ENCODE measurements at regions not wholly inside any gene's neighbourhood (a gene's known extent, or its start where the extent isn't known, plus 50 kb on each side); places are given as distances from the start of the nearest gene placed in this dataset.

- no peak overlapping the region for H3K9ac ChIP-seq (ENCODE audit: low read depth, low read length)
- H3K4me1 ChIP-seq (ENCODE audit: insufficient read depth, low read length) = no peaks in the 10 kb centered on the region
- no peaks in the 10 kb centered on the region for H3K9me3 ChIP-seq (ENCODE audit: control insufficient read depth, insufficient read depth, low read length)
- no peaks in the 10 kb centered on the region for H3K36me3 ChIP-seq (ENCODE audit: insufficient read depth, low read length)
These were observed 352.3 kb upstream of the TMPO start for GRCh38 chr12:98162906-98163678.

DNA sequence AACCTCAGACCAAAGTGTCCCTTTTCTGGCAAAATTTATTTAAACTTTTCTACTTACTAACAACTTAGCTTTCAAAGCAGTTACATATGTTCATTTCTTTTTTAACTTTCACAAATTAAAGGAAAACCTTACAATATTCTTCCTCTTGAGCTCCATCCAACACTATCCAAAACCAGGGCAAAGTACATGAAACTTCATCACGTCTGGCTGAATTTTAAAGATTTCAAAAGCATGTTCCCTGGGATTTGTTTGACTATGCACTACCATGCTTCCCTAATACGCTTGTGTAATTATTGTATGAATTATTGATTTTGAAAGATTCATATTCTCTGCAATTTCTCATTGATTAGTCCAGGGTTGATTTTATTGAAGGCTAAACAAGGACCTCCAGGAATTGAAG lies 343.1 kb upstream of the TMPO start:
- no peaks in the 10 kb centered on the region for H3K4me1 ChIP-seq (ENCODE audit: insufficient read depth, low read length)
- H3K9me3 ChIP-seq (ENCODE audit: control insufficient read depth, insufficient read depth, low read length) = no peaks in the 10 kb centered on the region
- no peak overlapping the region for H3K9ac ChIP-seq (ENCODE audit: low read depth, low read length)
- no peaks in the 10 kb centered on the region for H3K36me3 ChIP-seq (ENCODE audit: insufficient read depth, low read length)

GRCh38 chr12:98172801-98173200 lies 342.6 kb upstream of the TMPO start:
- H3K9me3 ChIP-seq (ENCODE audit: control insufficient read depth, insufficient read depth, low read length) = no peaks in the 10 kb centered on the region
- no peaks in the 10 kb centered on the region for H3K36me3 ChIP-seq (ENCODE audit: insufficient read depth, low read length)
- no peak overlapping the region for H3K9ac ChIP-seq (ENCODE audit: low read depth, low read length)
- no peaks in the 10 kb centered on the region for H3K4me1 ChIP-seq (ENCODE audit: insufficient read depth, low read length)

DNA sequence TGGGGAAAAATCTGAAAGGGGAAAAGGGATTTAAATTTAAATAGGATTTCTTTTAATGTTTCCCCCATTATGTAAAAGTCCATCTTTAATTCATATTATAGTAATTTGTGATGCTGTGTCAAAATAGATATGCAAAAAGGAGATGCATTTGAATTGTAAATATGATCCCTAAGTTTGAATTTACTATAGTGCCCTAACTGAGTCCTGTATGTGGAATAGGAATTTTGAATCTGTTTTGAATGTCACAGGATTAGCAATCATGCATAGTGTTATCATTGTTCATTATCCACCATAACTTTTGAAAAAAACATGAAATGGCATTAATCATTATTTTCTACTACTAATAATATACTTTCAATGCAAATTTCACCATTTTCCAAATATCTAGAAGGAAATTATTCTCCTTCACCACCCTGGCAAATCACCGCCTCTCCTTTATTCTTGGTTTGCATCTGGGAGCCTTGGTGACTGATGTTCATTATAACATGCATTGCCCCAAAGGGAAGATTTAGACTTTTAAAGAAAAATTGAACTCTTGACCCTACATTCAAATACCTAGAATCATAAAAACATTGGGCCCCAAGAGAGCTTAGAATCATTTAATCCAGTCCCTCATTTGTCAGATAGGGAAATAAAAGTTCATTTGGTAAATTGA lies 341.5 kb upstream of the TMPO start:
- H3K36me3 ChIP-seq (ENCODE audit: insufficient read depth, low read length) = no peaks in the 10 kb centered on the region
- no peaks in the 10 kb centered on the region for H3K9me3 ChIP-seq (ENCODE audit: control insufficient read depth, insufficient read depth, low read length)
- no peak overlapping the region for H3K9ac ChIP-seq (ENCODE audit: low read depth, low read length)
- H3K4me1 ChIP-seq (ENCODE audit: insufficient read depth, low read length) = no peaks in the 10 kb centered on the region

DNA sequence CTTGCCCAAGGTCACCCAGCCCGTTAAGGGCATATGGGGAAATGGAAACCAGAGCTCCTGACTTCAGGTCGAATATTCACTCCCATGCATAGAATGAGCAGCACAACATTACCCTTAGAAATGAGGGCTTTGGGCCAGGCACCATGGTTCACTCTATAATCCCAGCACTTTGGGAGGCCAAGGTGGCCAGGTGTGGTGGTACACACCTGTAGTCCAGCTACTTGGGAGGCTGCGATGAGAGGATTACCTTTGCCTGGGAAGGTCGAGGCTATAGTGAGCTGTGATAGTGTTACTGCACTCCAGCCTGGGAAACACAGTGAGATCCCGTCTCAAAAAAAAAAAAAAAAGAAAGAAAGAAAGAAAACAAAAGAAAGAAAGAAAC lies 341.0 kb upstream of the TMPO start:
- Histone ChIP-seq H3K4me1 (ENCODE audit: insufficient read depth, low read length) (no peaks in the 10 kb centered on the region), H3K9me3 (ENCODE audit: control insufficient read depth, insufficient read depth, low read length) (no peaks in the 10 kb centered on the region), H3K9ac (ENCODE audit: low read depth, low read length) (no peak overlapping the region), H3K36me3 (ENCODE audit: insufficient read depth, low read length) (no peaks in the 10 kb centered on the region)

DNA sequence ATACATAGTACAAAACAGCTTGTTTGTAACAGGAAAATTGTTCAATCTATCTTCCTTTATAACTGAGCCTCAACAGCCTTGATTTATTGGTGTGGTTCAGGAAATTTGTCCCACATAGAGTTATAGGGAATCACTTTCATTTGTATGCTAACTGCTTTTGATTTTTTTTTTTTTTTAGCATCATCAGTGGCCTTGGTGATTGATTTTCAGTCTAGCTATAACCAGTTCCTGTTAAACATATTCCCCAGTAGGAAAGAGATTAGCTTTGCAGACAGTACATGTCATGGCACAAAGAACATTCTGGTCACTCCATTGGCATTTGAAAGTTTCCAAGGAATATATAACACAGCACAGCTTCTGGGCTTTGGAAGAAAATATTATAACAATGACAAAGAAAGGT lies 337.3 kb upstream of the TMPO start:
- Histone ChIP-seq H3K36me3 (ENCODE audit: insufficient read depth, low read length) (no peaks in the 10 kb centered on the region), H3K9me3 (ENCODE audit: control insufficient read depth, insufficient read depth, low read length) (no peaks in the 10 kb centered on the region), H3K4me1 (ENCODE audit: insufficient read depth, low read length) (no peaks in the 10 kb centered on the region), H3K9ac (ENCODE audit: low read depth, low read length) (no peak overlapping the region)

DNA sequence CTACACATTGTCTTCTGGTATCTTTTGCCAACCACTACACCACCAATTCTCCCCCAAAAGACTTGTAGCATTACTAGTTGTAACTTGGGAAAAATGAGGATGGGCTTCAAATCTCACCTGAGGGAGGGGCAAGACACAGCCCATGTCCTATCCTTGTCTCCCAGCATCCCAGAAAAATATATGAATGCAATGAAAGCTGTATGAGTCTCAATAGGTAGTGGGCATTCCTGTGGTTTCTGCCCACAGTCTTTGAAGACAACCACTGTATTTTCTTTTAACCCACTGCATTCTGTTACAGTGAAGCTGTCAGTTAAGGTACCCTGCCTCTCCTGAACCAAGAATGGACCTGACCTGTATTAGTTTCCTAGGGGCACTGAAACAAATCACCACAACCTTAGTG lies 336.2 kb upstream of the TMPO start:
- no peak overlapping the region for H3K9ac ChIP-seq (ENCODE audit: low read depth, low read length)
- no peaks in the 10 kb centered on the region for H3K36me3 ChIP-seq (ENCODE audit: insufficient read depth, low read length)
- H3K4me1 ChIP-seq (ENCODE audit: insufficient read depth, low read length) = no peaks in the 10 kb centered on the region
- no peaks in the 10 kb centered on the region for H3K9me3 ChIP-seq (ENCODE audit: control insufficient read depth, insufficient read depth, low read length)

- Histone ChIP-seq H3K9me3 (ENCODE audit: control insufficient read depth, insufficient read depth, low read length) (no peaks in the 10 kb centered on the region), H3K9ac (ENCODE audit: low read depth, low read length) (no peak overlapping the region), H3K36me3 (ENCODE audit: insufficient read depth, low read length) (no peaks in the 10 kb centered on the region), H3K4me1 (ENCODE audit: insufficient read depth, low read length) (no peaks in the 10 kb centered on the region)
These were observed 334.8 kb upstream of the TMPO start for GRCh38 chr12:98180603-98181002.

DNA sequence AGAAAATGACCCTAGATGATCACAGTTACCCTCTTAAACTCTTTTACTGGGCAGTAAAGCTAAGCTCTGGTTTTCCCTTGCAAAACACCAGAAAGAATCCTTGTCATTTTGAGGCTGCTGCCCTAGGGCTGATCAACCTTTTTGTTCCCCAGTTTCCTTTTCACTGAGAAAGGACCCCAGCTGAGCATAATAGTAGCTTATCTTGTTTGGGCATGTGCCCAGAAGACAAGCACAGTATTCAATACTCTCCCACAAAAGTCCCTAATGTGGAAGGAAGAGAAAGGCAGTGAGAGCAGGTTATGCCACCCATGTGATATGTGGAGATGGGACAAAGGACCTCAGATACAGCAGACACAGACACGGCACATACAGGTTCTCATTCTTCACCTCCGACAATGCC lies 332.6 kb upstream of the TMPO start:
- Histone ChIP-seq H3K36me3 (ENCODE audit: insufficient read depth, low read length) (no peaks in the 10 kb centered on the region), H3K9me3 (ENCODE audit: control insufficient read depth, insufficient read depth, low read length) (no peaks in the 10 kb centered on the region), H3K9ac (ENCODE audit: low read depth, low read length) (no peak overlapping the region), H3K4me1 (ENCODE audit: insufficient read depth, low read length) (no peaks in the 10 kb centered on the region)

DNA sequence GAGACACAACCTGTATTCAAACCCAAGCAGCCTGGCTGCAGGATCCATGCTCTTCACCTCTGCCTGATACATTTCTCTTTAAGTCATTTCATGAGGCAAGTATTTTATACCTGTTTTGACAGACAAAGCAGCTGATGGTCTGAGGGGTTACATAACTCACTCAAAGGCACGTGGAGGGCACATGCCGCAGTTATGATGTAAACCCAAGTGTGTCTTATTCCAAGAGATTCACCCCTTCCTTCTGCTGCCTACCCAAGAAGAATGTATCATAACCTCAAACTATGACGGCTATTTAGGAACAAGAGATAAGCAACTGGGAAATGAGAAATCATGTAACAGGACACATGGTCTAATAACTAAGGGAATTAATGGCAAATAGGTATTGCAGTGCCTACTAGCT lies 329.8 kb upstream of the TMPO start:
- Histone ChIP-seq H3K4me1 (ENCODE audit: insufficient read depth, low read length) (no peaks in the 10 kb centered on the region), H3K9me3 (ENCODE audit: control insufficient read depth, insufficient read depth, low read length) (no peaks in the 10 kb centered on the region), H3K36me3 (ENCODE audit: insufficient read depth, low read length) (no peaks in the 10 kb centered on the region), H3K9ac (ENCODE audit: low read depth, low read length) (no peak overlapping the region)

GRCh38 chr12:98188650-98189077 lies 326.7 kb upstream of the TMPO start:
- Histone ChIP-seq H3K9me3 (ENCODE audit: control insufficient read depth, insufficient read depth, low read length) (no peaks in the 10 kb centered on the region), H3K36me3 (ENCODE audit: insufficient read depth, low read length) (no peaks in the 10 kb centered on the region), H3K4me1 (ENCODE audit: insufficient read depth, low read length) (no peaks in the 10 kb centered on the region), H3K9ac (ENCODE audit: low read depth, low read length) (no peak overlapping the region)

DNA sequence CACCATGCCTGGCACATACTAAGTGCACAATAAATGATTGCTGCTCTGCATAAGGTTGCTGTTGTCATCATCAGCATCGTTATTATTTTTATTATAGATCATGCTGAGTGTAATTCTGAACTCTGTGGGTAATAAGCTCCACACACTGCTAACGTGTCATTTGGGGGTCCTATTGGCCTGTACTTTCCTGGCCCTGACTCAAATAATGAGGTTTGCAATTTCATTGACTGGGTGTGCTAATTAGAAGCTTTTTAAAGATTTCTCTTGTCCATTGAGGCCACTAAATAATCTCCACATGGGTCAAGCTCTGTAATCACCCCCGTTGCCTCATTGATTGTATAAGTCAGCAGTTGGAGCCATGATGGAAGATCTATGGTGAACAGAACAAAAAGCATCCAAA lies 320.8 kb upstream of the TMPO start:
- no peaks in the 10 kb centered on the region for H3K4me1 ChIP-seq (ENCODE audit: insufficient read depth, low read length)
- no peaks in the 10 kb centered on the region for H3K9me3 ChIP-seq (ENCODE audit: control insufficient read depth, insufficient read depth, low read length)
- no peak overlapping the region for H3K9ac ChIP-seq (ENCODE audit: low read depth, low read length)
- no peaks in the 10 kb centered on the region for H3K36me3 ChIP-seq (ENCODE audit: insufficient read depth, low read length)

GRCh38 chr12:98198261-98198982 lies 317.0 kb upstream of the TMPO start:
- Histone ChIP-seq H3K9ac (ENCODE audit: low read depth, low read length) (no peak overlapping the region), H3K4me1 (ENCODE audit: insufficient read depth, low read length) (no peaks in the 10 kb centered on the region), H3K36me3 (ENCODE audit: insufficient read depth, low read length) (no peaks in the 10 kb centered on the region), H3K9me3 (ENCODE audit: control insufficient read depth, insufficient read depth, low read length) (no peaks in the 10 kb centered on the region)

DNA sequence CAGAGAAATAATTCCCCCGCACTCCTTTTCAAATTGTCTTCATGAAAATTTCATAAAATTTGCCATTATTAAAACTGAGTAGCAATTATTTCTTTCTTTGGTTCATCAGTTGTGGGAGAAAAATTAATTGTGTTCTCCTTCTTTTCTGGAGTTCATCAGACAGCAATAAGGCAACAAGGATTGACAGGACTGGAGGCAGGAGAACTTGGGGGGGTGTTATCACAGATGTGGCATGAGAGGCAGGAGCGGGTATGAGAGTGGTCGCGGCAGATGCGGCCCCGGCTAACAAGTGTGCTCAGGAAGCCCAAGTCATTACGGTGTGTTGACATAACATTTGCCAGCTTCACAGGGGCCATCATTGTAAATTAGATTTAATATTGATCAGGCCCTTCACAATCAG lies 306.6 kb upstream of the TMPO start:
- H3K36me3 ChIP-seq (ENCODE audit: insufficient read depth, low read length) = no peaks in the 10 kb centered on the region
- H3K9me3 ChIP-seq (ENCODE audit: control insufficient read depth, insufficient read depth, low read length) = no peaks in the 10 kb centered on the region
- H3K9ac ChIP-seq (ENCODE audit: low read depth, low read length) = no peak overlapping the region

More for the DNA sequence above, 306.6 kb upstream of the TMPO start:
- peaks cover 1% of the 10 kb centered on the region; the same call in 1 of the 2 replicates for H3K4me1 ChIP-seq (ENCODE audit: insufficient read depth, low read length)
